ENCODE measurements at regions not wholly inside any gene's neighbourhood (a gene's known extent, or its start where the extent isn't known, plus 50 kb on each side); places are given as distances from the start of the nearest gene placed in this dataset.

GRCh38 chr13:104297075-104297474 lies 1230.9 kb upstream of the SLC10A2 start:
- Histone ChIP-seq H3K27me3 (ENCODE audit: control insufficient read depth, insufficient read depth, low read length) (no peaks in the 10 kb centered on the region), H3K4me3 (ENCODE audit: low read length) (no peak overlapping the region), H3K4me1 (ENCODE audit: control insufficient read depth, insufficient read depth, low read length) (no peaks in the 10 kb centered on the region), H3K9me3 (ENCODE audit: control insufficient read depth, insufficient read depth, low read length) (no peaks in the 10 kb centered on the region), H3K36me3 (ENCODE audit: control insufficient read depth, insufficient read depth, low read length) (no peaks in the 10 kb centered on the region), H3K27ac (ENCODE audit: low read length) (no peak overlapping the region)
- no CpG with 5 or more reads among the region's 2 CpGs for WGBS (ENCODE audit: insufficient coverage, insufficient read length)
- DNase-seq (ENCODE audit: low read depth, low spot score): no peak

GRCh38 chr13:104296286-104296685 lies 1230.1 kb upstream of the SLC10A2 start:
- Histone ChIP-seq H3K4me3 (ENCODE audit: low read length) (no peak overlapping the region), H3K9me3 (ENCODE audit: control insufficient read depth, insufficient read depth, low read length) (no peaks in the 10 kb centered on the region), H3K27ac (ENCODE audit: low read length) (no peak overlapping the region), H3K27me3 (ENCODE audit: control insufficient read depth, insufficient read depth, low read length) (no peaks in the 10 kb centered on the region), H3K36me3 (ENCODE audit: control insufficient read depth, insufficient read depth, low read length) (no peaks in the 10 kb centered on the region), H3K4me1 (ENCODE audit: control insufficient read depth, insufficient read depth, low read length) (no peaks in the 10 kb centered on the region)
- no CpG with 5 or more reads among the region's 1 CpG for WGBS (ENCODE audit: insufficient coverage, insufficient read length)
- DNase-seq (ENCODE audit: low read depth, low spot score): no peak

- Histone ChIP-seq H3K4me3 (ENCODE audit: low read length) (no peak overlapping the region), H3K9me3 (ENCODE audit: control insufficient read depth, insufficient read depth, low read length) (no peaks in the 10 kb centered on the region), H3K27me3 (ENCODE audit: control insufficient read depth, insufficient read depth, low read length) (no peaks in the 10 kb centered on the region), H3K4me1 (ENCODE audit: control insufficient read depth, insufficient read depth, low read length) (no peaks in the 10 kb centered on the region), H3K27ac (ENCODE audit: low read length) (no peak overlapping the region), H3K36me3 (ENCODE audit: control insufficient read depth, insufficient read depth, low read length) (no peaks in the 10 kb centered on the region)
- no CpG with 5 or more reads among the region's 5 CpGs for WGBS (ENCODE audit: insufficient coverage, insufficient read length)
- no peak for DNase-seq (ENCODE audit: low read depth, low spot score)
These were observed 1229.3 kb upstream of the SLC10A2 start for GRCh38 chr13:104295537-104295936.

- no peak for DNase-seq (ENCODE audit: low read depth, low spot score)
- H3K27ac ChIP-seq (ENCODE audit: low read length): no peak overlapping the region
- no peaks in the 10 kb centered on the region for H3K27me3 ChIP-seq (ENCODE audit: control insufficient read depth, insufficient read depth, low read length)
- H3K36me3 ChIP-seq (ENCODE audit: control insufficient read depth, insufficient read depth, low read length): no peaks in the 10 kb centered on the region
- no peak overlapping the region for H3K4me3 ChIP-seq (ENCODE audit: low read length)
- H3K4me1 ChIP-seq (ENCODE audit: control insufficient read depth, insufficient read depth, low read length): no peaks in the 10 kb centered on the region
- no peaks in the 10 kb centered on the region for H3K9me3 ChIP-seq (ENCODE audit: control insufficient read depth, insufficient read depth, low read length)
- WGBS (ENCODE audit: insufficient coverage, insufficient read length): no CpG with 5 or more reads among the region's 3 CpGs
These were observed 1223.2 kb upstream of the SLC10A2 start for GRCh38 chr13:104289400-104289799.

- Histone ChIP-seq H3K9me3 (ENCODE audit: control insufficient read depth, insufficient read depth, low read length) (no peaks in the 10 kb centered on the region), H3K4me3 (ENCODE audit: low read length) (no peak overlapping the region), H3K36me3 (ENCODE audit: control insufficient read depth, insufficient read depth, low read length) (no peaks in the 10 kb centered on the region), H3K27ac (ENCODE audit: low read length) (no peak overlapping the region), H3K4me1 (ENCODE audit: control insufficient read depth, insufficient read depth, low read length) (no peaks in the 10 kb centered on the region), H3K27me3 (ENCODE audit: control insufficient read depth, insufficient read depth, low read length) (no peaks in the 10 kb centered on the region)
- no CpG with 5 or more reads among the region's 5 CpGs for whole genome bisulfite sequencing (ENCODE audit: insufficient coverage, insufficient read length)
- no peak for DNase-seq (ENCODE audit: low read depth, low spot score)
These were observed 1222.3 kb upstream of the SLC10A2 start for GRCh38 chr13:104288496-104288895.

- H3K4me3 ChIP-seq (ENCODE audit: low read length): no peak overlapping the region
- no peaks in the 10 kb centered on the region for H3K36me3 ChIP-seq (ENCODE audit: control insufficient read depth, insufficient read depth, low read length)
- DNase-seq (ENCODE audit: low read depth, low spot score): peak; percentile 1
- H3K4me1 ChIP-seq (ENCODE audit: control insufficient read depth, insufficient read depth, low read length): no peaks in the 10 kb centered on the region
- no peaks in the 10 kb centered on the region for H3K9me3 ChIP-seq (ENCODE audit: control insufficient read depth, insufficient read depth, low read length)
- no peak overlapping the region for H3K27ac ChIP-seq (ENCODE audit: low read length)
- no peaks in the 10 kb centered on the region for H3K27me3 ChIP-seq (ENCODE audit: control insufficient read depth, insufficient read depth, low read length)
- no CpG with 5 or more reads among the region's 4 CpGs for WGBS (ENCODE audit: insufficient coverage, insufficient read length)
These were observed 1220.5 kb upstream of the SLC10A2 start for GRCh38 chr13:104286566-104287290.

- no peaks in the 10 kb centered on the region for H3K27me3 ChIP-seq (ENCODE audit: control insufficient read depth, insufficient read depth, low read length)
- H3K9me3 ChIP-seq (ENCODE audit: control insufficient read depth, insufficient read depth, low read length): no peaks in the 10 kb centered on the region
- no peak overlapping the region for H3K4me3 ChIP-seq (ENCODE audit: low read length)
- WGBS (ENCODE audit: insufficient coverage, insufficient read length): no CpG with 5 or more reads among the region's 4 CpGs
- H3K27ac ChIP-seq (ENCODE audit: low read length): no peak overlapping the region
- DNase-seq (ENCODE audit: low read depth, low spot score): no peak
- no peaks in the 10 kb centered on the region for H3K36me3 ChIP-seq (ENCODE audit: control insufficient read depth, insufficient read depth, low read length)
- H3K4me1 ChIP-seq (ENCODE audit: control insufficient read depth, insufficient read depth, low read length): no peaks in the 10 kb centered on the region
These were observed 1215.7 kb upstream of the SLC10A2 start for GRCh38 chr13:104281910-104282309.

DNA sequence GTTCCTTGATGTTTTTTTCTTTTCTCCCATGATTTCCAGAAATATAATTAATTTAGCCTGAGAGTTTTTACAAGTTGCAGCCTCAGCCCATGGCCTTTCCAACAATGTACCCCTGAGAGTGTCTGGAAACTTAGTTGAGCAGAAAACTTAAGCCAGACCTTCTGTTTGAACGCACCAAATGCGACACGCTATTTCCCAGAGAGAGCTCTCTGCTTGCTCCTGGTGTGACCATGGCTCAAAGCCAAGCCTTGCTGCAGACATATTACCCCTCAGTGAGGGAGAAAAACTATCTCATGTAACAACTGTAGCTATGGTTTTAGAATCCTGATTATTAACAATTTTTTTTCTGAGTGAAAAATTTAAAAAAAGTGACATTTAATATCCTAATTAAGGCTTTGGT lies 1204.5 kb upstream of the SLC10A2 start:
- Histone ChIP-seq H3K36me3 (ENCODE audit: control insufficient read depth, insufficient read depth, low read length) (no peaks in the 10 kb centered on the region), H3K27ac (ENCODE audit: low read length) (no peak overlapping the region), H3K4me3 (ENCODE audit: low read length) (no peak overlapping the region), H3K27me3 (ENCODE audit: control insufficient read depth, insufficient read depth, low read length) (no peaks in the 10 kb centered on the region), H3K4me1 (ENCODE audit: control insufficient read depth, insufficient read depth, low read length) (no peaks in the 10 kb centered on the region), H3K9me3 (ENCODE audit: control insufficient read depth, insufficient read depth, low read length) (no peaks in the 10 kb centered on the region)
- no CpG with 5 or more reads among the region's 3 CpGs for WGBS (ENCODE audit: insufficient coverage, insufficient read length)
- no peak for DNase-seq (ENCODE audit: low read depth, low spot score)

DNA sequence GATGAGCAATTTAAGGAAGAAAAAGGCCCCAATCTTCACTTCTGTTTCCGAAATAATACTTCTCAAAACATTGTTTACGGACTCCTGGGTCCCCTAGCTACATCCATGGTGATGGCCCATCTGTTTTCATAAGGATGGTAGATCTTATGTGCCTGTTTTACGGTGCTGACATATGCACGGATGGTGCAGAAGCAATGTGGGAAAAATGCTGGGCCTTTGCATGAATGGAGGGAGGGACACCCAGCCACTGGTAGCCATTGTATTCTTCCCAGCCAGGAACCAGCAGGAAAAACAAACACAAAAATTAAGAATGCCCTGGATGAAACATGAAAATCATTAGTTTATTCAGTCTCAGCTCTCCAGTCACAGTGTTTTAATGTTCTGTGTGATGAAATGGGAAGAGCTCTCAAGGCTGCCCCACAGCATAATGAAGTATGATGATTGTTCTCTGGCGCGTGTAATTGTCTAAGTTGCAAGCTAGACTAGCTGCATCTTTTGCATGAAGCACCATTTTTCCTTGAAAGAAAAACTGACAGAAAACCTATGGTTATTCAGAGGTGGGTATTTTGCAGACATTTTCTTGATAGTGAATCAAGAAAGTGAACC lies 1201.1 kb upstream of the SLC10A2 start:
- H3K9me3 ChIP-seq (ENCODE audit: control insufficient read depth, insufficient read depth, low read length): no peaks in the 10 kb centered on the region
- no peaks in the 10 kb centered on the region; the same call in 1 of the 2 replicates for H3K4me1 ChIP-seq (ENCODE audit: control insufficient read depth, insufficient read depth, low read length)
- H3K36me3 ChIP-seq (ENCODE audit: control insufficient read depth, insufficient read depth, low read length): no peaks in the 10 kb centered on the region
- no peak overlapping the region for H3K4me3 ChIP-seq (ENCODE audit: low read length)
- H3K27me3 ChIP-seq (ENCODE audit: control insufficient read depth, insufficient read depth, low read length): no peaks in the 10 kb centered on the region
- DNase-seq (ENCODE audit: low read depth, low spot score): no peak
- no peak overlapping the region for H3K27ac ChIP-seq (ENCODE audit: low read length)
- WGBS (ENCODE audit: insufficient coverage, insufficient read length): no CpG with 5 or more reads among the region's 6 CpGs

DNA sequence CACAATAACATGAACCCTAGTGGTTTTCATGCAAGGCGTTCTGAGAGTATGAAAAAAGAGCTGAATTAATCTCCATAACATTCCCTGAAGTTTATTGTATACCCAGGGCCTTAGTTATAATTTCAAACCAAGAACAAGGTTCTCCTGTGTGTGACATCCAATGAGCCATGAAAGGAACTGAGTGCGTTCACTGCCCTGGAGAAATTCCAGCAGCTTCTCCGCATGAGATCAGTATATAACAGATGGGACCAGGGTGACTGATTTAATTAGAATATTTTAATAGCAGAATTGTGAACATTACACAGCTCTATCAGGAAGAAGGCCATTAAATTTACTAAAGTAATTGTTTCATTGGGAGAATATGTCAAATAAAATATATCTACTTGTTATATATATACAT lies 1190.5 kb upstream of the SLC10A2 start:
- WGBS (ENCODE audit: insufficient coverage, insufficient read length): no CpG with 5 or more reads among the region's 3 CpGs
- no peaks in the 10 kb centered on the region for H3K36me3 ChIP-seq (ENCODE audit: control insufficient read depth, insufficient read depth, low read length)
- H3K4me3 ChIP-seq (ENCODE audit: low read length): no peak overlapping the region
- DNase-seq (ENCODE audit: low read depth, low spot score): no peak
- no peaks in the 10 kb centered on the region for H3K27me3 ChIP-seq (ENCODE audit: control insufficient read depth, insufficient read depth, low read length)
- no peak overlapping the region for H3K27ac ChIP-seq (ENCODE audit: low read length)
- H3K4me1 ChIP-seq (ENCODE audit: control insufficient read depth, insufficient read depth, low read length): no peaks in the 10 kb centered on the region; the same call in 1 of the 2 replicates
- H3K9me3 ChIP-seq (ENCODE audit: control insufficient read depth, insufficient read depth, low read length): no peaks in the 10 kb centered on the region

Data from iPS DF 6.9 (cell line).